ENCODE measurements at regions not wholly inside any gene's neighbourhood (a gene's known extent, or its start where the extent isn't known, plus 50 kb on each side); places are given as distances from the start of the nearest gene placed in this dataset.

DNA sequence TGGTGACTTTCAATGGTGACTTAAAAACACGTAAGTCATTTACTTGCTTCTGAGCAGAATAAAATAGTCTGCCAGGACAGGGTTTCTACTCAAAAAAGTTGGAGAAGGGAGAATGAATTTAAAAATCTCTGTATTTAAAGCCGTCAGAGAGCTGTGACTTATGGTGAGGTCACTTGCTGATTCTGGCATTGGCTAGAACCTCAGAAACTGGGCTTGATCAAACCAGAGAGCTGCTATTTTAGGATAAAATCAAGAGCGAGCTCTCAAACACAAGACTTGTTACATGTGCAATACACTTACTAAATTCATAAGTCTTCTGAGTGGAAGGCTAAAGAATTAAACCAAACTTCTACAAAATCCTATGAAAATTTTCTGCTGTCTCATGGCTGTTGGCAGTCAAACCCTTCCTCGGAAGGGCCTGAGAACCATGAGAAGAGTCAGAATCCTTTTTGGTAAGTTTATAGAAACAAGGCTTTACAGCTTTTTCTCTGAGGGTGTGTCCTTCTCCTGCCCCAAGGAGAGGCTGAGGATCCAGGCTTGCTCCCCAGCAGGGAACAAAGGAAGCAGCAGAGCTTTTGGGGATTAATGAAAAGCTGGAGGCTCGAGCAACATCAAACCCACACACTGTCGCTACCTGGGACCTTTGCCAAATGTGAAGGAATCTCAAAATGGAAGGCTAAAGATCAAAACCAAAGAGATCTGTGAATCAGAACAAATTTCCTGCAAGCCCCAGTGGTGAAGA is 816.4 kb downstream of the SOCS6 start:
- TF ChIP-seq, protein P1, sequence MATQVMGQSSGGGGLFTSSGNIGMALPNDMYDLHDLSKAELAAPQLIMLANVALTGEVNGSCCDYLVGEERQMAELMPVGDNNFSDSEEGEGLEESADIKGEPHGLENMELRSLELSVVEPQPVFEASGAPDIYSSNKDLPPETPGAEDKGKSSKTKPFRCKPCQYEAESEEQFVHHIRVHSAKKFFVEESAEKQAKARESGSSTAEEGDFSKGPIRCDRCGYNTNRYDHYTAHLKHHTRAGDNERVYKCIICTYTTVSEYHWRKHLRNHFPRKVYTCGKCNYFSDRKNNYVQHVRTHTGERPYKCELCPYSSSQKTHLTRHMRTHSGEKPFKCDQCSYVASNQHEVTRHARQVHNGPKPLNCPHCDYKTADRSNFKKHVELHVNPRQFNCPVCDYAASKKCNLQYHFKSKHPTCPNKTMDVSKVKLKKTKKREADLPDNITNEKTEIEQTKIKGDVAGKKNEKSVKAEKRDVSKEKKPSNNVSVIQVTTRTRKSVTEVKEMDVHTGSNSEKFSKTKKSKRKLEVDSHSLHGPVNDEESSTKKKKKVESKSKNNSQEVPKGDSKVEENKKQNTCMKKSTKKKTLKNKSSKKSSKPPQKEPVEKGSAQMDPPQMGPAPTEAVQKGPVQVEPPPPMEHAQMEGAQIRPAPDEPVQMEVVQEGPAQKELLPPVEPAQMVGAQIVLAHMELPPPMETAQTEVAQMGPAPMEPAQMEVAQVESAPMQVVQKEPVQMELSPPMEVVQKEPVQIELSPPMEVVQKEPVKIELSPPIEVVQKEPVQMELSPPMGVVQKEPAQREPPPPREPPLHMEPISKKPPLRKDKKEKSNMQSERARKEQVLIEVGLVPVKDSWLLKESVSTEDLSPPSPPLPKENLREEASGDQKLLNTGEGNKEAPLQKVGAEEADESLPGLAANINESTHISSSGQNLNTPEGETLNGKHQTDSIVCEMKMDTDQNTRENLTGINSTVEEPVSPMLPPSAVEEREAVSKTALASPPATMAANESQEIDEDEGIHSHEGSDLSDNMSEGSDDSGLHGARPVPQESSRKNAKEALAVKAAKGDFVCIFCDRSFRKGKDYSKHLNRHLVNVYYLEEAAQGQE (IDR thresholded peaks at IDR 0.05; ENCODE audit: insufficient read depth in 1 of 2, low read depth in 2 of 2, low read length in 2 of 2), result no peak
- TF ChIP-seq POLR2AphosphoS5 (IDR thresholded peaks at IDR 0.05; ENCODE audit: low read depth, low read length), result no peak

Measured in PFSK-1 (cell line).